Testis (tissue), 2 donors: ENCODE measurements at regions not wholly inside any gene's neighbourhood (a gene's known extent, or its start where the extent isn't known, plus 50 kb on each side); places are given as distances from the start of the nearest gene placed in this dataset.

Source experiments
- DNase-seq: peaks from one replicate; pipeline ENCODE4 v3.0.0-alpha.2; 2019
- H3K27ac ChIP-seq, 2 donors: fragments of 200-600 bp; sonication (generic); one replicate each; pipeline ENCODE4 v1.5.1; 2019
- H3K27me3 ChIP-seq: fragments of 200-600 bp; sonication (generic); one replicate; pipeline ENCODE4 v1.5.1; 2019
- H3K36me3 ChIP-seq: fragments of 200-600 bp; sonication (generic); one replicate; pipeline ENCODE4 v1.5.1; 2017; ENCODE audit warnings: low read depth; ENCODE audit errors: missing control alignments
- H3K4me1 ChIP-seq: fragments of 200-600 bp; sonication (generic); one replicate; pipeline ENCODE4 v1.5.1; 2019
- H3K4me3 ChIP-seq, 2 donors: fragments of 200-600 bp; sonication (generic); one replicate each; pipeline ENCODE4 v1.5.1; 2017 to 2019
- H3K9me3 ChIP-seq: fragments of 200-600 bp; sonication (generic); one replicate; pipeline ENCODE4 v1.5.1; 2017
- POLR2A ChIP-seq: fragments of 450-650 bp; IDR thresholded peaks from one replicate; pipeline ENCODE4 v1.6.1; 2017; ENCODE audit warnings: antibody characterized with exemption, mild to moderate bottlenecking, moderate library complexity
- WGBS, 2 donors: methylation state at CpG; one replicate each; pipeline ENCODE4 v1.1.5; 2018; 5-methylcytosine and 5-hydroxymethylcytosine counted together
- intact Hi-C: fragments of 100-400 bp; cut with DNase I; formaldehyde crosslinking; loops from one replicate; pipeline ENCODE4 v1.15.1; 2023; ENCODE audit warnings: low total_unique reads
- TF ChIP-seq, protein P1 (sequence below), 3 experiments: fragments of 450-650 bp in 2 of 3; fragments of 200-600 bp in 1 of 3; sonication (generic) in 1 of 3; IDR thresholded peaks; one replicate each; pipeline ENCODE4 v1.5.1; 2016 to 2019; ENCODE audit warnings: antibody characterized with exemption in 3 of 3, mild to moderate bottlenecking in 2 of 3, moderate library complexity in 1 of 3

DNA sequence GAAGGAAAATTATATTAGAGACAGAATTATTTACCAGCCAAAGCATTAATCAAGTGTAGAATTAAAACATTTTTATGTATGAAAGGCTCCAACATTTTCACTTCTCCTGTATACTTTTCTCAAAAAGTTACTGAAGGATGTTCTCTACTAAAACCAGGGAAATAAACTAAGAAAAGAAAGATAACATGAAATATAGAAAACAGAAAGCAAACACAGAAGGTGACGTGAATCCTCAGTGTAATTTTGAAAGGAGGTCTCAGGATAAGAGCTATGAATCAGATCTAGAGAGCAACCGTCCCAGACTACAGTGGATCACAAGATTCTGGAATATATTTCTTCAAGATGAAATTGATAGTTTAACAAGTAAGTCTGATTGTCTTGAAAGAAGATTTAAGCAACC is 144.5 kb downstream of the CYSLTR2 start:
- WGBS, 2 donors: 84 to 87% methylated on average over 2 of the region's 2 CpGs
- Histone ChIP-seq H3K27ac (no peak overlapping the region), H3K27me3 (no peaks in the 10 kb centered on the region), H3K36me3 (no peaks in the 10 kb centered on the region), H3K9me3 (no peaks in the 10 kb centered on the region), H3K4me1 (no peaks in the 10 kb centered on the region), H3K4me3 (no peak overlapping the region)
- DNase-seq: no peak
- intact Hi-C loops: no loop called here
- TF ChIP-seq, protein P1, sequence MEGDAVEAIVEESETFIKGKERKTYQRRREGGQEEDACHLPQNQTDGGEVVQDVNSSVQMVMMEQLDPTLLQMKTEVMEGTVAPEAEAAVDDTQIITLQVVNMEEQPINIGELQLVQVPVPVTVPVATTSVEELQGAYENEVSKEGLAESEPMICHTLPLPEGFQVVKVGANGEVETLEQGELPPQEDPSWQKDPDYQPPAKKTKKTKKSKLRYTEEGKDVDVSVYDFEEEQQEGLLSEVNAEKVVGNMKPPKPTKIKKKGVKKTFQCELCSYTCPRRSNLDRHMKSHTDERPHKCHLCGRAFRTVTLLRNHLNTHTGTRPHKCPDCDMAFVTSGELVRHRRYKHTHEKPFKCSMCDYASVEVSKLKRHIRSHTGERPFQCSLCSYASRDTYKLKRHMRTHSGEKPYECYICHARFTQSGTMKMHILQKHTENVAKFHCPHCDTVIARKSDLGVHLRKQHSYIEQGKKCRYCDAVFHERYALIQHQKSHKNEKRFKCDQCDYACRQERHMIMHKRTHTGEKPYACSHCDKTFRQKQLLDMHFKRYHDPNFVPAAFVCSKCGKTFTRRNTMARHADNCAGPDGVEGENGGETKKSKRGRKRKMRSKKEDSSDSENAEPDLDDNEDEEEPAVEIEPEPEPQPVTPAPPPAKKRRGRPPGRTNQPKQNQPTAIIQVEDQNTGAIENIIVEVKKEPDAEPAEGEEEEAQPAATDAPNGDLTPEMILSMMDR (IDR thresholded peaks at IDR 0.05): no peak
- TF ChIP-seq POLR2A: no peak

- no peaks in the 10 kb centered on the region for H3K27me3 ChIP-seq
- H3K9me3 ChIP-seq: no peaks in the 10 kb centered on the region
- H3K4me1 ChIP-seq: no peaks in the 10 kb centered on the region
- intact Hi-C loops: no loop called here
- 83 to 93% methylated on average over 3 of the region's 3 CpGs for WGBS, 2 donors
- TF ChIP-seq, protein P1 (IDR thresholded peaks at IDR 0.05): no peak
- TF ChIP-seq POLR2A: no peak
- H3K4me3 ChIP-seq: no peak overlapping the region
- no peaks in the 10 kb centered on the region for H3K36me3 ChIP-seq
- H3K27ac ChIP-seq: no peak overlapping the region
- DNase-seq: no peak
Measured at GRCh38 chr13:48801255-48801654, 147.5 kb downstream of the CYSLTR2 start.

DNA sequence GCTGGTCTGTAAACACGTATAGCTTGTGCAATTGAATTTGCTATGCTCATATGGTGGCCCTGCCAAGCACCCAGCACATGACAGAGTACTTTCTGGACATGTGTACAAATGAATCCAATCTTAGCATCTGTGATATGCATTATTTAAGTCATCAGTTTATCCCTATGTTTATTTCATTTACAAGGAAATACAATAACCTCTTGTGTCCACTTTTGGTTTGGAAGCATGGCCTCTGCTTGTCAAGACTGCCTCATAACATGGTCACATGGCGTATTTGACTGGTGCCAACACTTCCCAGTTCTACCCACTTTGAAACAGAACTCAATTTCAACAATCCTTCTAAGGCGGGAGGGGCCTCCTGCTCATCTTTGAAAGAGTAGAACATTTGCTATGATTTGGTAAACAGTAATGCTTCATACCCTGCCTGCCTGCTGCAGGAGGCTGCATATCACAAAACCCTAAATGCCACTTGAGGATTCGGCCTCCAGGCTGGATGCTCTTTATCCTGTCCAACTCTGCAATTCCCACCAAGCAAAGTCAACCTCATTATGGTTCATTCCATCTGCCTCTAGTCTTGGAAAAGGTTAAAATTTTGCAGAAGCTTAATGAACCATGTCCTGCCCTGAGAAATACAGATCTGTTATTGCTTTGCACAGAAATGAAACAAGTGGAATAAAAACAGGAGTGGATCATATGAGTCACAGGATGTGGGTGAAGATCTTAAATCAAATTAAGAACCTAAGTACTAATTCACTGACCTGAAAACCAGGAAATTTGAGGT is 151.3 kb downstream of the CYSLTR2 start:
- TF ChIP-seq, protein P1 (IDR thresholded peaks at IDR 0.05): no peak
- TF ChIP-seq POLR2A: no peak
- intact Hi-C loops: no loop called here
- no peak for DNase-seq
- H3K27ac ChIP-seq: no peak overlapping the region
- no peaks in the 10 kb centered on the region for H3K4me1 ChIP-seq
- no peaks in the 10 kb centered on the region for H3K9me3 ChIP-seq
- H3K36me3 ChIP-seq: no peaks in the 10 kb centered on the region
- H3K27me3 ChIP-seq: no peaks in the 10 kb centered on the region
- 92 to 93% methylated on average over 4 of the region's 4 CpGs for WGBS, 2 donors
- H3K4me3 ChIP-seq: no peak overlapping the region

- intact Hi-C loops: no loop called here
- Histone ChIP-seq H3K9me3 (no peaks in the 10 kb centered on the region), H3K27ac (no peak overlapping the region), H3K4me1 (no peaks in the 10 kb centered on the region), H3K4me3 (no peak overlapping the region), H3K36me3 (no peaks in the 10 kb centered on the region), H3K27me3 (no peaks in the 10 kb centered on the region)
- no peak for DNase-seq
- WGBS, 2 donors: 87 to 90% methylated on average over 3 of the region's 3 CpGs
- TF ChIP-seq, protein P1 (IDR thresholded peaks at IDR 0.05): no peak
- no peak for TF ChIP-seq POLR2A
Measured at GRCh38 chr13:48806522-48806921, 152.8 kb downstream of the CYSLTR2 start.

GRCh38 chr13:48808683-48809082 is 155.0 kb downstream of the CYSLTR2 start:
- H3K4me1 ChIP-seq: no peaks in the 10 kb centered on the region
- H3K4me3 ChIP-seq: no peak overlapping the region
- 78% methylated on average over 1 of the region's 1 CpG for WGBS, 2 donors
- intact Hi-C loops: no loop called here
- DNase-seq: no peak
- TF ChIP-seq, protein P1 (IDR thresholded peaks at IDR 0.05): no peak
- TF ChIP-seq POLR2A: no peak
- no peaks in the 10 kb centered on the region for H3K27me3 ChIP-seq
- H3K9me3 ChIP-seq: no peaks in the 10 kb centered on the region
- no peak overlapping the region for H3K27ac ChIP-seq
- H3K36me3 ChIP-seq: no peaks in the 10 kb centered on the region
